Caco-2 (cell line): ENCODE measurements at regions not wholly inside any gene's neighbourhood (a gene's known extent, or its start where the extent isn't known, plus 50 kb on each side); places are given as distances from the start of the nearest gene placed in this dataset.

Source experiments
- BruUV-seq: library from RNA; stranded (reverse); fragments of 400-500 nt; replicated peaks from 2 replicates; lab custom pipeline; 2021; lab: Mats Ljungman, UMichigan
- CTCF ChIA-PET: fragments of 300-600 bp; sonication (Branson Sonifier 250); formaldehyde crosslinking; loops from one replicate; lab custom pipeline; 2022; ENCODE audit warnings: antibody characterized with exemption; lab: Charles Lee
- POLR2A ChIA-PET: fragments of 300-600 bp; sonication (Branson Sonifier 250); formaldehyde crosslinking; loops from one replicate; lab custom pipeline; 2022; ENCODE audit warnings: antibody characterized with exemption; lab: Charles Lee
- DNase-seq, 2 experiments: peaks; one replicate each; pipeline versions ENCODE4 v3.0.0 to v3.0.0-alpha.2; 2020 to 2022
- H3K27me3 ChIP-seq: replicated peaks from 2 replicates; pipeline ENCODE4 v1.6.0; 2011; ENCODE audit warnings: low read length; ENCODE audit not compliant: control insufficient read depth, insufficient read depth
- H3K36me3 ChIP-seq: 2 replicates; pipeline ENCODE4 v1.5.1; 2011; ENCODE audit warnings: low read length; ENCODE audit not compliant: control insufficient read depth, insufficient read depth
- H3K4me1 ChIP-seq: fragments of 250-450 bp; sonication (Bioruptor Pico); 2 replicates; pipeline ENCODE4 v1.5.1; 2020; ENCODE audit warnings: mild to moderate bottlenecking
- H3K4me3 ChIP-seq: 2 replicates; pipeline ENCODE4 v1.5.1; 2011; ENCODE audit warnings: low read depth, mild to moderate bottlenecking, control low read depth, low read length
- H3K9me3 ChIP-seq: fragments of 250-450 bp; sonication (Bioruptor Pico); 2 replicates; pipeline ENCODE4 v1.5.1; 2020; ENCODE audit warnings: mild to moderate bottlenecking, moderate library complexity
- H3K27ac Mint-ChIP-seq: one replicate; pipeline ENCODE4 v1.8.0; 2022; ENCODE audit warnings: mixed read lengths; ENCODE audit not compliant: unreplicated experiment
- H3K27me3 Mint-ChIP-seq: one replicate; pipeline ENCODE4 v1.8.0; 2022; ENCODE audit warnings: mixed read lengths; ENCODE audit not compliant: insufficient read depth, unreplicated experiment
- H3K36me3 Mint-ChIP-seq: one replicate; pipeline ENCODE4 v1.8.0; 2022; ENCODE audit warnings: mild to moderate bottlenecking, mixed read lengths; ENCODE audit not compliant: insufficient read depth, unreplicated experiment
- H3K4me1 Mint-ChIP-seq: one replicate; pipeline ENCODE4 v1.8.0; 2022; ENCODE audit warnings: low read depth, mixed read lengths; ENCODE audit not compliant: unreplicated experiment
- H3K4me3 Mint-ChIP-seq: one replicate; pipeline ENCODE4 v1.8.0; 2022; ENCODE audit warnings: mild to moderate bottlenecking, moderate library complexity, mixed read lengths; ENCODE audit not compliant: unreplicated experiment
- H3K9me3 Mint-ChIP-seq: one replicate; pipeline ENCODE4 v1.8.0; 2022; ENCODE audit warnings: mixed read lengths; ENCODE audit not compliant: unreplicated experiment
- intact Hi-C: fragments of 100-400 bp; cut with micrococcal nuclease; formaldehyde crosslinking; loops from one replicate; pipeline ENCODE4 v1.10.0; 2022; ENCODE audit not compliant: unreplicated experiment
- TF ChIP-seq, protein P1 (sequence below), 2 experiments: fragments of 200-600 bp in 1 of 2; IDR thresholded peaks; 1 replicate in 1 of 2; 2 replicates in 1 of 2; pipeline versions ENCODE4 v1.5.1 to v1.8.0; 2011 to 2022; ENCODE audit warnings: antibody characterized with exemption in 1 of 2, control low read depth in 1 of 2, inconsistent platforms in 1 of 2, low read depth in 1 of 2, low read length in 1 of 2, mild to moderate bottlenecking in 1 of 2, moderate library complexity in 1 of 2; ENCODE audit not compliant: insufficient read depth in 1 of 2, severe bottlenecking in 1 of 2, unreplicated experiment in 1 of 2

DNA sequence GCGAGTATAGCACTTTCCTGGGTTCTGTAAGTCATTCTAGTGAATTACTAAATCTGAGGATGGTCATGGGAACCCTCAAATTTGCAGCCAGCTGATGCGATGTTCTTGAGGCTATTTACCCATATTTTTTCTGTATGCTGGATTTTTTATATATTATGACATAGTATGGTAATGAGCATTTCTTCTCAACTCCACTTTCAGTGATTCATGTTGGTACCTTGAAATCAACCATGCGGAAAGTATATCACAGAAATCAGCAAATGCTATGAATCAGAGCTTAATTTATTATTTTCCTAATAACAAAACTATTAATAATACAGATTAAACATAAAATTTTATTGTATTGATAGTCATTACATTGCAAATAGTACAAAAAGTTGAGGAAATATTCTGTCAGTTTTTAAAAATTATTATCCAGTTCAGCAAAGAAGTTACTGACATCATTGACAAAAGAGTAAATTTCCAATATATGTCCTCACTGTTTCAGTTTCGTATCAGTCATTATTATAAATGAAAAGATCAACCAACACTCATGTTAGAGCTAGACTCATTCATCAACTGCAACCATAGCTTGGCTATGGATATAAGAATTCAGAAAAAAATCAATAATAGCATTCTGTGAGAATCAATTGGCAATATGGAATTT lies 164.3 kb upstream of the SETMAR start:
- H3K27me3 ChIP-seq = no peaks in the 10 kb centered on the region
- POLR2A ChIA-PET = no interaction called here

DNA sequence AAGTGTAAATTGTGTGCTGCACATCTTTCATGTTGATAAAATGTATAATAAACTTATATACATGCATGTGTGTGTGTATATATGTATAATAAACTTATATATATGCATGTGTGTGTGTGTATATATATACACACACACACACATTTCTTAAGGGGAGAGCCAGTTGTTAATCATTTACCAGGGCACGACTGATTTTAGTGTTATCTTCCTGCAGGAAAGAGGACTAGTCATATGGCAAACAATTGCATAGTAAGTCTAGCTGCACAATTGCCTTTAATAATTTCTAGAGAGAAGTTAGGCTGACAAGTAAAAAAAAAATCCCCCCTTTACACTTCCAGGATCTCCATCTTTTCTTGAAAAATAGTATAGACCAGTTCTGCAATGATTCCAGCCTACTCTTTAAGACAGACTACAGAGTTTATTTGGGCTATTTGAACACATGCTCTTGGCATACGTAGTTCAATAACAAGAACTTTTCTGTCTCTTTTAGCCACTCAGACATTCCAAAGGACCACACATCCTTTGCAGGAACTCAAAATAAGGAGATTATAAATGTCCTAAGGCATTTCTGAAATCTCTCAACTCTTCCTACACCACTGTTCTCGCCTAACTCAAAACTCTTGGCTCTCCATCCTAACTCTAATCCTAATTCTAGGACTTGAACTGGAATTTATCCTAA lies 163.6 kb upstream of the SETMAR start:
- ChIA-PET CTCF (no interaction called here), POLR2A (no interaction called here)
- no peaks in the 10 kb centered on the region for H3K9me3 ChIP-seq
- no peaks in the 10 kb centered on the region for H3K27me3 ChIP-seq
- no TSS peak for BruUV-seq
- no peaks in the 10 kb centered on the region for H3K27me3 Mint-ChIP-seq
- no peak overlapping the region for H3K4me3 Mint-ChIP-seq
- intact Hi-C loops = no loop called here
- H3K27ac Mint-ChIP-seq = no peak overlapping the region
- peak; percentile 42 to 46 for DNase-seq
- peaks cover 24% of the 10 kb centered on the region for H3K4me1 ChIP-seq
- H3K36me3 Mint-ChIP-seq = no peaks in the 10 kb centered on the region
- TF ChIP-seq, protein P1, sequence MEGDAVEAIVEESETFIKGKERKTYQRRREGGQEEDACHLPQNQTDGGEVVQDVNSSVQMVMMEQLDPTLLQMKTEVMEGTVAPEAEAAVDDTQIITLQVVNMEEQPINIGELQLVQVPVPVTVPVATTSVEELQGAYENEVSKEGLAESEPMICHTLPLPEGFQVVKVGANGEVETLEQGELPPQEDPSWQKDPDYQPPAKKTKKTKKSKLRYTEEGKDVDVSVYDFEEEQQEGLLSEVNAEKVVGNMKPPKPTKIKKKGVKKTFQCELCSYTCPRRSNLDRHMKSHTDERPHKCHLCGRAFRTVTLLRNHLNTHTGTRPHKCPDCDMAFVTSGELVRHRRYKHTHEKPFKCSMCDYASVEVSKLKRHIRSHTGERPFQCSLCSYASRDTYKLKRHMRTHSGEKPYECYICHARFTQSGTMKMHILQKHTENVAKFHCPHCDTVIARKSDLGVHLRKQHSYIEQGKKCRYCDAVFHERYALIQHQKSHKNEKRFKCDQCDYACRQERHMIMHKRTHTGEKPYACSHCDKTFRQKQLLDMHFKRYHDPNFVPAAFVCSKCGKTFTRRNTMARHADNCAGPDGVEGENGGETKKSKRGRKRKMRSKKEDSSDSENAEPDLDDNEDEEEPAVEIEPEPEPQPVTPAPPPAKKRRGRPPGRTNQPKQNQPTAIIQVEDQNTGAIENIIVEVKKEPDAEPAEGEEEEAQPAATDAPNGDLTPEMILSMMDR (IDR thresholded peaks at IDR 0.05; ENCODE audit: insufficient read depth in 1 of 2, low read depth in 1 of 2, low read length in 1 of 2, severe bottlenecking in 1 of 2, unreplicated experiment in 1 of 2) = no peak
- no peak overlapping the region for H3K4me3 ChIP-seq
- H3K9me3 Mint-ChIP-seq = peaks cover 3% of the 10 kb centered on the region
- H3K4me1 Mint-ChIP-seq = peaks cover 11% of the 10 kb centered on the region
- no peaks in the 10 kb centered on the region for H3K36me3 ChIP-seq

More for the DNA sequence above, 164.3 kb upstream of the SETMAR start:
- CTCF ChIA-PET = no interaction called here
- intact Hi-C loops = no loop called here
- no peak for DNase-seq
- Mint-ChIP-seq H3K36me3 (no peaks in the 10 kb centered on the region), H3K4me1 (peaks cover 11% of the 10 kb centered on the region), H3K9me3 (peaks cover 10% of the 10 kb centered on the region), H3K4me3 (no peak overlapping the region), H3K27me3 (no peaks in the 10 kb centered on the region), H3K27ac (no peak overlapping the region)
- Histone ChIP-seq H3K36me3 (no peaks in the 10 kb centered on the region), H3K4me3 (no peak overlapping the region), H3K9me3 (no peaks in the 10 kb centered on the region), H3K4me1 (peaks cover 24% of the 10 kb centered on the region)
- BruUV-seq = no TSS peak
- TF ChIP-seq, protein P1 (IDR thresholded peaks at IDR 0.05; ENCODE audit: insufficient read depth in 1 of 2, low read depth in 1 of 2, low read length in 1 of 2, severe bottlenecking in 1 of 2, unreplicated experiment in 1 of 2) = no peak

DNA sequence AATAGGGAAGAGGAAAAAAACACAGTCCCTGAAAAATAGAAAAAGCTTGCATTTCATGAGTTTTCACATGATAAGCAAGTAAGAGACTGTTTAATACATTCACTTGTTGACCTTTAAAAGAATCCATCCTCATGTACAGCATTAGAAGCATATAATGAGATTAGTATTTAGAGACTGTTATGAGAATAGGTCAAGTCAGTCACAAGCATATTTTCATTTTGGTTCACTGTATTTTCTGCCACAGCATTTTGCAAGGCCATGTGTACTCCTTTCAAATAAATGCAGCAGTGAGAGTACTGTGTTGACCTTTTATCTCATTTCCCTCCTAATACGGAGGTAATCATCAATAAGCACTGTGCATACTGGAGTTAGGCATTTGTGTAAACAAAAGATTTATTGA lies 162.2 kb upstream of the SETMAR start:
- no TSS peak for BruUV-seq
- ChIA-PET CTCF (no interaction called here), POLR2A (no interaction called here)
- Histone ChIP-seq H3K27me3 (no peaks in the 10 kb centered on the region), H3K4me3 (no peak overlapping the region), H3K36me3 (no peaks in the 10 kb centered on the region), H3K4me1 (peaks cover 24% of the 10 kb centered on the region), H3K9me3 (no peaks in the 10 kb centered on the region)
- Mint-ChIP-seq H3K9me3 (no peaks in the 10 kb centered on the region), H3K27me3 (no peaks in the 10 kb centered on the region), H3K4me3 (no peak overlapping the region), H3K27ac (no peak overlapping the region), H3K4me1 (peaks cover 11% of the 10 kb centered on the region), H3K36me3 (no peaks in the 10 kb centered on the region)
- no peak for DNase-seq
- intact Hi-C loops = no loop called here
- TF ChIP-seq, protein P1 (IDR thresholded peaks at IDR 0.05; ENCODE audit: insufficient read depth in 1 of 2, low read depth in 1 of 2, low read length in 1 of 2, severe bottlenecking in 1 of 2, unreplicated experiment in 1 of 2) = no peak
